Femur (tissue), 1 donor: ENCODE measurements at regions not wholly inside any gene's neighbourhood (a gene's known extent, or its start where the extent isn't known, plus 50 kb on each side); places are given as distances from the start of the nearest gene placed in this dataset.
"Not testable (repeated sequence)": the region's sequence is repeated elsewhere in the genome, so short reads cannot be mapped to it uniquely, and the experiment has no call there.

Experiments used
- DNase-seq: peaks from one replicate; pipeline ENCODE4 v3.0.0-alpha.2; 2017

DNA sequence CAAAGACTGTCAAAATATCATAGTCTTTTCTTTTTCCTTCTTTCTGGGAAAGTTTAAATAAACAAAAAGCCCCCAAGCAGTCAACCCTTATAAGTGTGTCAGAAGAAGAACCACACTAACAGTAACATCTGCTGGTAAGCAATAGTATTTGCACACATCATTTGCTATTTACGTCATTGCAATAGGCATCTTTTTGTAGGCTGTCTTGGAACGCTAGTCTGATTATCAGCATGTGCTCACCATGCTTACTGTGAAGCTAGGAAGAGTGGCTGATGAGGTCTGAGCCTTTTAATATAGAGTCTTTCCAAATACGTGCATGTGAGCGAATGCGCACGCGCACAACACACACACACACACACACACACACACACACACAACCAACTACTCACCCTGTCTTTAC lies 599.0 kb upstream of the TPK1 start:
- no peak for DNase-seq

DNA sequence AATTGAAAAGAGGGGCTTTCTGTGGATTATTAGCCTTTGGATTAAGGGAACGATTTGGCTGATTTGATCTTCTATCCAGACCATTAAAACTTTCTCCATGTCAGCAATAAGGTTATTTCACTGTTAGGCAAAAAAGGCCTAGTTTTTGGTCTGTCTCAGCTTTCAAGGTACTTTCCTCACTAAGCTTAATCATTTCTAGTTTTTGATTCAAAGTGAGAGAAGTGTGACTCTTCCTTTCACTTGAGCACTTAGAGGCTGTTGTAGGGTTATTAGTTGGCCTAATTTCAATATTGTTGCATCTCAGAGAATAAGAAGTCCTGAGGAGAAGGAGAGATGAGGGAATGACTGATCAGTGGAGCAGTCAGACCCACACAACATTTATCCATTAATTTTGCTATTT lies 596.0 kb upstream of the TPK1 start:
- no peak for DNase-seq

DNA sequence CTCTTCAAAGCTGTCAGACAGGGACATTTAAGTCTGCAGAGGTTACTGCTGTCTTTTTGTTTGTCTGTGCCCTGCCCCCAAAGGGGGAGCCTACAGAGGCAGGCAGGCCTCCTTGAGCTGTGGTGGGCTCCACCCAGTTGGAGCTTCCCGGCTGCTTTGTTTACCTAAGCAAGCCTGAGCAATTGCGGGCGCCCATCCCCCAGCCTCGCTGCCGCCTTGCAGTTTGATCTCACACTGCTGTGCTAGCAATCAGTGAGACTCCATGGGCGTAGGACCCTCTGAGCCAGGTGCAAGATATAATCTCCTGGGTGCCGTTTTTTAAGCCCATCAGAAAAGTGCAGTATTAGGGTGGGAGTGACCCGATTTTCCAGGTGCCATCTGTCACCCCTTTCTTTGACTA lies 582.6 kb upstream of the TPK1 start:
- DNase-seq = not testable (repeated sequence)

DNA sequence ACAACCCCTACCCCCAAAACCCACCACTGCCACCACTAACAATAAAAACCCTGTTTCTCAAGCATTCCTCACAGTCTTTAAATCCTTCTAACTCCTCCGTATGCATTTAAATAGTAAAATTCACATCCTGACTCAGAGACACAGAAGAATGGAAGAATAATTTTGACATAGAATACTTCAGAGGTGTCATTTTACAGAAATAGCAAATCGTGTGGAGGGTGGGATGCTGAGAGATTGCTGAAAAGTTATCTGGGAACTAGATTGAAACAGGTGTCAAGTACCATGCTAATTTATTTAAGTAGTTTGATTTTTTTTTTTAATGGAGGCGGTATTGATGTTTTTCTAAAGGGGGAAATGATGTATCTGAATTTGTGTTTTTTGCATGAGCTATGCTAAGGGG lies 575.2 kb upstream of the TPK1 start:
- no peak for DNase-seq

DNA sequence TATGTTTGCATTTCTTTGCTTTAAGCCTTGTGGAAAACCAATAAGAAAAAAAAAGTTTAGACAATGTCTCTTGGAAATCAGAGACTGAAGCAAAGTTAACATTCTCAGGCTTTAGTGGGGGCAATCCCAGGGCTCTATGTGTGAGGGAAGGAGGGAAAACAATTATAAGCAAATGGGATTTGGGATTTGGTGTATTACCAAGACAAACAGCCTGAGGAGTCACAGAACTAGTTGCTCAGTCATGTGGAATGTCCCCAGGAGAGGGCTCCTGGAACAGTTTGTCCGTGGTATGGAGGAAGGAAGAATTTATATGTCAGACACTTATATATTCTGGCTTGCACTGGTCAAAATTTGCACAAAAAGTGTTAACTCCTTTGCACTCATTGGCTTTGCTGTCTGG lies 562.9 kb upstream of the TPK1 start:
- peak; percentile 28 for DNase-seq

GRCh38 chr7:145394126-145394525 lies 558.3 kb upstream of the TPK1 start:
- DNase-seq = no peak

- no peak for DNase-seq
These were observed 546.9 kb upstream of the TPK1 start for GRCh38 chr7:145382762-145383161.

GRCh38 chr7:145378197-145378596 lies 542.3 kb upstream of the TPK1 start:
- no peak for DNase-seq

GRCh38 chr7:145360511-145361100 lies 524.8 kb upstream of the TPK1 start:
- DNase-seq = no peak

- DNase-seq = no peak
These were observed 514.5 kb upstream of the TPK1 start for GRCh38 chr7:145350334-145350733.

GRCh38 chr7:145349452-145349851 lies 513.6 kb upstream of the TPK1 start:
- not testable (repeated sequence) for DNase-seq

DNA sequence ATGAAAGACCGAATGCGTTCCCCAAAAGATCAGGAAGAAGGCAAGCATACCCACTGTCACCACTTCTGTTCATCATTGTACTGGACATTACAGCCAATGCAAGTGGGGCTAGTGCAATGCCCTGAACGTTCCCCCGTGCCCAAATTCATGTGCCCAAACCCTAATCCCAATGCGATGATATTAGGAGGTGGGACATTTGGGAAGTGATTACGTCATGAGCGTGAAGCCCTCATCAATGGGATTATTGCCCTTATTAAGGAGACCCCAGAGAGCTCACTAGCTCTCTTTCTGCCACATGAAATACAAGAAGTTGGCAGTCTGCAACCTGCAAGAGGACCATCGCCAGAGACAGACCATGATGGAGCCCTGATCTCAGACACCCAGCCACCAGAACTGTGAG lies 511.4 kb upstream of the TPK1 start:
- no peak for DNase-seq

DNA sequence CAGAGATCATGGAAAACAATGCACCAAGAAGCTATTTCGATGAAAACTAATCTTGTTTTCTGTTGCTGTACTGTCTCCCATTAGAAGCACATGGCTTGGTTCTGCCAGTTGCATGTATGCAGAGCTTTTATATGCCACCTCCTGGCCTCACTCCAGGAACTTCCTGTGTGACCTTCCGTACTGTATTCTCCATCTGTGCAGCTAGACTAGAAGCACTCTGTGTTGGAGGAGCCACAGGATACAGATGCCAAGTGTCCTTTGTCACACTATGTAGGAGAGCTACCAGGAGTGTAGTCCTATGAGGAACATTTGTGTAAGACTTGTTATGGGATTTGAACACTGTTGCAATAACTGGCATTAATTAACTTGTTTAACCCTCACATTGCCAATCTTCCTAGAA lies 503.5 kb upstream of the TPK1 start:
- no peak for DNase-seq

- no peak for DNase-seq
These were observed 495.7 kb upstream of the TPK1 start for GRCh38 chr7:145331522-145331921.

- no peak for DNase-seq
These were observed 495.2 kb upstream of the TPK1 start for GRCh38 chr7:145331076-145331475.

- DNase-seq = no peak
These were observed 491.8 kb upstream of the TPK1 start for GRCh38 chr7:145327646-145328045.

DNA sequence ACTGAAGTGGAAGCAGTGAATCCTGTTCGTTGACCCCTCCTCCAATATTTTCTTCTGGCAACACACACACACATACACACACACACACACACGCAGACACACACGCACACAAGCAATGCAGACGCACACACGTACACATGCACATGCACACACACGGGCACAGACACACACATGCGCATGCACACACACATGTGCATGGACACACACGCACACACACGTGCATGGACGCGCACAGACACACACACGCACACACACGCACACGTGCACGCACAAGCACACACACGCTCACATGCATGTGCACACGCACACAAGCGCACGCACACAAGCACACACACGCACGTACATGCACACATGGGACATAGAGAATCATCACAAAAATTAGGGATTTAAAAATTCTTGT lies 488.2 kb upstream of the TPK1 start:
- DNase-seq = no peak

- DNase-seq = no peak
These were observed 477.7 kb upstream of the TPK1 start for GRCh38 chr7:145313551-145313950.

DNA sequence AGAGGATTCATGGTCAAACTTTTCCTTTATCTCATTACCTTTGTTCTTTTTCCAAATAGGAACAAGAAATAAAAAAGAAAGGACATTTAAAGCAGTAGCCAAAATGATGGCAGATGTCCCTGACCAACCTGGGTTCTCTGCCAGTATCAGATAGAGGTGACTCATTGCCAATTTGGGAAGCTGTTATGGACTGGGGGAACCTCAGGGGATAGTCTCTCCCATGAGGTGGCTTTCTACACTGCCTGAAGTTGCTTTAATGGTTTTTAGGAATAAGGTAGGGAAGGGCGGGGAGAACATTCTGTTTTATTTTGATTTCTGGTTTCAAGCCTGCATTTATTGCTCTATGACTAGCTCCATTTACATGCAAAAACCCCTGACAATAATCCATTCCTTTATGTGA lies 457.9 kb upstream of the TPK1 start:
- no peak for DNase-seq

DNA sequence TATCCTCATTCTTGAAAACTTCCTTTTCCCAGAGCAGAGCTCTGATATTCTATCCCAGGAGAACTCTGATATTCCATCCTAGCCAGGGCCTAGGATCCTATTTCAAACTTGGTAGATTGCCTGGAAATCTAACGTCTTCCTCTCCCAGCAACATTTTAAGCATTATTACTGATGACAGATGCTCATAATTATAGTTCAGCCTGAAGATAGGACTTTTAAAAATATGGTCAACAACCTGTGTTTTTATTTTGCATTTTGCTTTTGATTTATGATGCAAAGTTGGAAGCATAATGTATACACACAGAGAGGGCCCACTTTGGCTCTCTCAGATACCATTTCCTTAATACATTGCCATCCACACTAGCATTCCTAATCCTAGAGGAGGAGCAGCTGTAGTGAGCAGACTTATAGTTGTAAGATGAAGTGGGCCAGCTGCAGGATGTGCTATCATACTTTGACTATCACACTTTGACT lies 457.4 kb upstream of the TPK1 start:
- DNase-seq = no peak

- DNase-seq = no peak
These were observed 453.5 kb upstream of the TPK1 start for GRCh38 chr7:145289384-145289783.

- DNase-seq = no peak
These were observed 440.3 kb upstream of the TPK1 start for GRCh38 chr7:145276118-145276517.

DNA sequence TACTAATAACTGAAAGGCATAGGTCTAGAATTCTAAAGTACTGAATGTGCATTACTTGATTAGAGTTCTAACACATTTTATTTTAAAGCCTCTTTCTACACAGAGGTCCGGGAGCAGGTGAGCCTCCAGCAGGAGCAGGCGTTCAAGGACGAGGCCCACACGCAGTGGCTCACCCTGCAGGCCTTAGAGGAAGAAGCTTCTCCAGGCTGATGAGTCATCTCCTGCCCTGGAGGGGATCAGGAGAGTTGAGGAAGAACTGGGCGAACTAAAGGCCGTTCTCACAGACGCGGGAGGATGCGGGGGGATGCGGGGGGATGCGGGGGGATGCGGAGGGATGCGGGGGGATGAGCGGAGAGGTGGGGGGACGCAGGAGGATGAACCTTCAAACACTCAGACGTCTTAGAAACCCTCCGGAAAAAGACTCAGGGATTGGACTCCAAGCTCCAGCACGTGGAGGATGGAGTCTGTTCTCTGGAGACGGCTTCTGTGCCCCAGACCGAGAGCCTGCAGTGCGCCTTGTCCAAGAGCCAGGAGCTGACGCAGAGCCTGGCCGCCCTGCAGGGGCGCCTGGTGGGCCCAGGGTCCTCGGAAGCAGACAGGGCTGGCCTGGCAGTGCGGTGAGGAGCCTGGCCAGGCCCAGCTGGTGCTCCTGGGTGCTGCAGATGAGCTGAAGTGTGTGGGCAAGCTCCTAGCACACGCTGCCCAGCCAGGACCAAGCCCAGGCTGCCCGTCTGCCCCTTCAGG lies 433.7 kb upstream of the TPK1 start:
- DNase-seq = no peak

- DNase-seq = no peak
These were observed 429.3 kb upstream of the TPK1 start for GRCh38 chr7:145265180-145265579.

- no peak for DNase-seq
These were observed 428.0 kb upstream of the TPK1 start for GRCh38 chr7:145263886-145264285.
